SJSA1 (cell line): ENCODE measurements at regions not wholly inside any gene's neighbourhood (a gene's known extent, or its start where the extent isn't known, plus 50 kb on each side); places are given as distances from the start of the nearest gene placed in this dataset.

ENCODE experiments used
- DNase-seq, 2 experiments: peaks; one replicate each; pipeline ENCODE4 v3.0.0-alpha.2; 2015 to 2020; ENCODE audit warnings: low spot score in 2 of 2, low read depth in 1 of 2
- H3K27ac ChIP-seq: fragments of 250-450 bp; sonication (Bioruptor Pico); 2 replicates; pipeline ENCODE4 v1.5.1; 2020; ENCODE audit warnings: mild to moderate bottlenecking, moderate library complexity
- H3K27me3 ChIP-seq: fragments of 250-450 bp; sonication (Bioruptor Pico); replicated peaks from 2 replicates; pipeline ENCODE4 v1.5.1; 2020; ENCODE audit warnings: mild to moderate bottlenecking, moderate library complexity
- H3K36me3 ChIP-seq: fragments of 250-450 bp; sonication (Bioruptor Pico); 2 replicates; pipeline ENCODE4 v1.5.1; 2020; ENCODE audit warnings: mild to moderate bottlenecking
- H3K4me1 ChIP-seq: fragments of 250-450 bp; sonication (Bioruptor Pico); replicated peaks from 2 replicates; pipeline ENCODE4 v1.6.1; 2021; ENCODE audit warnings: mild to moderate bottlenecking
- H3K4me3 ChIP-seq: fragments of 250-450 bp; sonication (Bioruptor Pico); 2 replicates; pipeline ENCODE4 v1.5.1; 2020; ENCODE audit warnings: mild to moderate bottlenecking
- H3K9me3 ChIP-seq: fragments of 250-450 bp; sonication (Bioruptor Pico); replicated peaks from 2 replicates; pipeline ENCODE4 v1.5.1; 2020; ENCODE audit warnings: mild to moderate bottlenecking

DNA sequence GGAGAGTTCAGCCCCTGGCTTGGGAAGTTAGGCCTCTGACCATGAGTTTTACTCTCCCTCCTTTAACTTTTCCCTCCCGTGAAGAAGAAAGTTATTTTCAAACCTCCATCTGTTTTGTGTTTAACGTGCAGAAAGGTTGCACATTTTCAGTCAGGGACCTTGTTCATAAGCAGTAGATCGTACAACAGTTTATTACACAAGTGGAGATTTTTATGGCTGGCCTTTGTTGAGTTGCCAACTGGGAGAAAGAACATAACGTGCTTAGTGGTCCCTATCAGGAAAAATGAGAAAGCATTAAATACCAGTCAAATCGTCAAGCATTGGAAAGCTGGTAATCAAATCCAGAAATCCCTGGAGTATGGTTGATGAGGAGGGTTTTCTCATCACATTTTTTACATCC is 117.9 kb upstream of the MYOCD start:
- no peak overlapping the region for H3K27ac ChIP-seq
- no peaks in the 10 kb centered on the region for H3K36me3 ChIP-seq
- H3K9me3 ChIP-seq: no peaks in the 10 kb centered on the region
- H3K4me1 ChIP-seq: peaks cover 17% of the 10 kb centered on the region
- DNase-seq: no peak
- H3K4me3 ChIP-seq: no peak overlapping the region
- H3K27me3 ChIP-seq: no peaks in the 10 kb centered on the region

DNA sequence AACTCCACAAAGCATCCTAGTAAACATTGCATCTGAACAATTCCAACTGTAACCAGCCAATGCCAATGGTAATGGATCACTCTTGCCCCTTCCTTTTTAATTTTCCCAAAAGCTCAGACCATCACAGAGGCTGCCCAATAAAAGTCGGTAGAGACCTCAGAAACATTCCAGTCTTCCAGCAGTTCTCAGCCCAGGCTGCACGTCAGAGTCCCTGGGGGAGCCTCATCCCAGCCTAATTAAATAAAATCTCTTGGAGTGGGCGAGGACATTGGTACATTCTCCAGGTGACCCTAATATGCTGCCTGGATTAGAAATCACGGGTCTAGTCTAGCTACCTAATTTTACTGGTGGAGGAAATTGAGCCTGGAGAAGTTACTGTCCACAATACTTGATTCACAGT is 117.1 kb upstream of the MYOCD start:
- DNase-seq: peak in 1 of 2 experiments; percentile 9
- Histone ChIP-seq H3K27ac (peak overlapping the region; percentile 85), H3K4me1 (peaks cover 17% of the 10 kb centered on the region), H3K9me3 (no peaks in the 10 kb centered on the region), H3K4me3 (no peak overlapping the region), H3K27me3 (no peaks in the 10 kb centered on the region), H3K36me3 (no peaks in the 10 kb centered on the region)

DNA sequence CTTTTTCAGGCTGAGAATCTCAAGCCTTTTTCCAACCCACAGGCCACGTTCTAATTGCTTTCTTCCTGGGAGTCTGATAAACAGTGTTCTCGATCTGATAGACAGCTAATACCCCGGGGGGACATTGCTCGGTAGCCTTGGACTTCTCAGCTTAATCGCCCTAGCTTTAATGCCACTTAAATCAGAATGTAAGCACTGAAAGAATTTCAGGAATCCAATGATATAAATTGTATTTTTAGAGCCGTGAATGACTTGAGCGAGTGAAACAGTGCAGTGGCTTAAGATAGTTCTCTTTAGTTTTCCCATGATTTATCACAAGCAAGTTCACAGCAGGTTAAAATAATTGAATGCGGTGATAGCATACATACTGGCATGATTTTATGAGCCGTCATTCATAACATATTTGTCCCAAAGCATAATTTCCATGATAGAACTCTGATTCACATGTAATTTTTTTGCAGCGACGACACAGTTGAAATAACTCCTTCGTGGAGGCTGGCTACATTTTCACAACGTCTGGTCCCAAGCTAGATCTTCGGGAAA is 116.1 kb upstream of the MYOCD start:
- DNase-seq: peak; percentile 69 to 78
- H3K4me3 ChIP-seq: peak overlapping the region; percentile 25
- peaks cover 17% of the 10 kb centered on the region for H3K4me1 ChIP-seq
- peak overlapping the region; percentile 85 for H3K27ac ChIP-seq
- no peaks in the 10 kb centered on the region for H3K9me3 ChIP-seq
- no peaks in the 10 kb centered on the region for H3K36me3 ChIP-seq
- H3K27me3 ChIP-seq: no peaks in the 10 kb centered on the region

DNA sequence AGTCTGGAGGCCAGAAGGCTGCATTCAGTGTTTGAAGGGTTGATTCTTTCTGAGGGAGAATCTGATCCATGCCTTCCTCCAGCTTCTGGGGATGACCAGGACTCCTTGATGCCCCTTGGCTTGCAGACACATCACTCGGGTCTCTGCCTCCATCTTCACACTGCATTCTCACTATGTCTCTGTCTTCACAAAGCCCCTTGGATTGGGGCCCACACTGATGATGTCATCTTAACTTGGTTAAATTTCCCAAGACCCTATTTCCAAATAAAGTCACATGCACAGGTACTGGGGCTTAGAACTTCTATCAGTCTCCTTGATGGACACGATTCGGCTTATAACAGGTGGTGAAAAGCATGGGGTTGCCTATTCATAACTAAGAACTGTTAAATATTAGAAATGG is 112.1 kb upstream of the MYOCD start:
- Histone ChIP-seq H3K36me3 (no peaks in the 10 kb centered on the region), H3K4me1 (peaks cover 14% of the 10 kb centered on the region), H3K4me3 (no peak overlapping the region), H3K27me3 (no peaks in the 10 kb centered on the region), H3K9me3 (no peaks in the 10 kb centered on the region), H3K27ac (no peak overlapping the region)
- no peak for DNase-seq

DNA sequence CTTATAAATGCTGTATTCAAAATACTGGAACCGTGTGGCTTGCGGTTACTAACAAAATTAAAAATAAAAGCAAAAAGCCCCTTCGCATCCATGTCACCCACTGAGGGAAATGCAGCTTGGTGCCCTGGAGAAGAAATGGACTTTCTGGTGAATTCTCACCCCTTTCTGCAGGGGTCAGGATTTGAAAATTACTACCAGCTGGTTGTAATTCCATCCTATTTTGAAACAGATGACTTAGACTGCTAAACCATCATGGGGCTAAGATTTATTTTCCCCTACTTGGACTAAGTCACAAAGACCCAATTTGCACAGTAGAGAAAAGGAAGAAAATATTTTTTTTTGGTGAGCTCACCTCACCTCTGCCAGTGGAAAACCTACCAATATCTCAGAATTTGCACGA is 111.4 kb upstream of the MYOCD start:
- H3K36me3 ChIP-seq: no peaks in the 10 kb centered on the region
- H3K4me3 ChIP-seq: no peak overlapping the region
- H3K4me1 ChIP-seq: peaks cover 8% of the 10 kb centered on the region
- H3K9me3 ChIP-seq: no peaks in the 10 kb centered on the region
- H3K27ac ChIP-seq: no peak overlapping the region
- H3K27me3 ChIP-seq: no peaks in the 10 kb centered on the region
- DNase-seq: no peak

DNA sequence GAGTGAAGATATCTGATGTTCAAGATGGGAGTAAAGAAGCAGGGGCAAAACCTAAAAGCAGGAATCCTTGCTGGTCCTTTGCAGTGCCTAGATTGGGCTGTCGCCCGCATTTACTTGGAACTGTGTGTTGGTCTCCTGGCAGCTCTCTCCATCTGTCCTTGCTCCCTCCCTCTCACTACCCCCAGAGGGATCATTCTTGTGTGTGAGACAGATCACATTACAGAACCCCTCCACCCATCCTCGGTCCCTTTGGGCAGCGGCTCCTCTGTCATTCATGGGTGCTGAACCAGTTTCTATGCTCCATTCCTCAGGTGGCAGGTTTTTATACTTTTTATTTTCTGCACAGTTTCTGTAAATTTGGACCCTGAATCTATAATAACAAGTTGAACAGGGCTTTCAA is 99.4 kb upstream of the MYOCD start:
- no peaks in the 10 kb centered on the region for H3K36me3 ChIP-seq
- no peaks in the 10 kb centered on the region for H3K9me3 ChIP-seq
- DNase-seq: no peak
- H3K4me3 ChIP-seq: no peak overlapping the region
- H3K4me1 ChIP-seq: peaks cover 11% of the 10 kb centered on the region; the same call in 1 of the 2 replicates
- H3K27me3 ChIP-seq: no peaks in the 10 kb centered on the region
- no peak overlapping the region for H3K27ac ChIP-seq

DNA sequence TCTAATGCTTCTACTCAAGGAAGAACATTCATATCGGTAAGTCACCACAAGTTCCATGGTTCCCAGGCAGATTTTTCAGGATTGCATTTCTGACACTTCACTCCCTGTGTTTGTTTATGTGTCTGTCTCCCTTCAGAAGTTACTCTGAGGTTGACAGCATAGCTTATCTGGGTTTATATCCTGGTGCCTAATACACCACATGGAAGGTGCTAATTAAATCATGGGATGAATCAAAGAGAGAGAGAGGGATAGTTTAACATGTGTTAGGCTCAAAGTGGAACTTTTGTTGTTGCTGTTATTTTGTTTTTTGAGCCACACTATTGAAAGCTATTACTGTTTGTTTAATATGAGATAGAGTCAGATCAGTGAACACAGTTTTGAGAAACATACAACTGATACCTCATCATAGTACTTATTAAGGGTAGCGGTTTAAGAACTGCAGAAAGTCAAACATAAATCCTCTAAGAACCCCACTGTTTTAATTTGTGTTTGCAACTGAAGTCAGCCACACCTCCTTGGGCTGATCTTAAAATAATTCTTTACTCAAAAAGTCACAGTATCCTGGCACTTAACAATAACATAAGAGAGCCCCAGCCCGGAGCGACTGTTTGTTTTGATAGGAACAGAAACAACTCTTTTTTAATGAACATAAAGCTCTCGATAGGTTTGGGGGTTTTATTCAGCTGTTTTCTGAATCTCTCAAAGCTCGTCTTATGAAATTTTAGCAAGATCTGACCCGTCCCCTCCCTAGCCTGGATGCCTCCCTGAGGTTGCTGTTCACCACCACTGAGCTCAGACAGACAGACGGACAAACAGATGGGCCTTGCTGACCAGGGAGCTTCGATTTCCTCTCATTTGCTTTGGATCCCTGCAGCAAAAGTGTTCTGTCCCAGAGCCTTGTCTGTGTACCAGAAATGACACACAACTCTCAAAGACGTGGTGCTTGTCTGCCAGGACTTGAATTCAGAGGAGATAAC is 98.3 kb upstream of the MYOCD start:
- no peaks in the 10 kb centered on the region for H3K9me3 ChIP-seq
- H3K27me3 ChIP-seq: no peaks in the 10 kb centered on the region
- H3K36me3 ChIP-seq: no peaks in the 10 kb centered on the region
- DNase-seq: peak in 1 of 2 experiments; percentile 26
- peaks cover 11% of the 10 kb centered on the region; the same call in 1 of the 2 replicates for H3K4me1 ChIP-seq
- H3K4me3 ChIP-seq: no peak overlapping the region
- no peak overlapping the region for H3K27ac ChIP-seq

DNA sequence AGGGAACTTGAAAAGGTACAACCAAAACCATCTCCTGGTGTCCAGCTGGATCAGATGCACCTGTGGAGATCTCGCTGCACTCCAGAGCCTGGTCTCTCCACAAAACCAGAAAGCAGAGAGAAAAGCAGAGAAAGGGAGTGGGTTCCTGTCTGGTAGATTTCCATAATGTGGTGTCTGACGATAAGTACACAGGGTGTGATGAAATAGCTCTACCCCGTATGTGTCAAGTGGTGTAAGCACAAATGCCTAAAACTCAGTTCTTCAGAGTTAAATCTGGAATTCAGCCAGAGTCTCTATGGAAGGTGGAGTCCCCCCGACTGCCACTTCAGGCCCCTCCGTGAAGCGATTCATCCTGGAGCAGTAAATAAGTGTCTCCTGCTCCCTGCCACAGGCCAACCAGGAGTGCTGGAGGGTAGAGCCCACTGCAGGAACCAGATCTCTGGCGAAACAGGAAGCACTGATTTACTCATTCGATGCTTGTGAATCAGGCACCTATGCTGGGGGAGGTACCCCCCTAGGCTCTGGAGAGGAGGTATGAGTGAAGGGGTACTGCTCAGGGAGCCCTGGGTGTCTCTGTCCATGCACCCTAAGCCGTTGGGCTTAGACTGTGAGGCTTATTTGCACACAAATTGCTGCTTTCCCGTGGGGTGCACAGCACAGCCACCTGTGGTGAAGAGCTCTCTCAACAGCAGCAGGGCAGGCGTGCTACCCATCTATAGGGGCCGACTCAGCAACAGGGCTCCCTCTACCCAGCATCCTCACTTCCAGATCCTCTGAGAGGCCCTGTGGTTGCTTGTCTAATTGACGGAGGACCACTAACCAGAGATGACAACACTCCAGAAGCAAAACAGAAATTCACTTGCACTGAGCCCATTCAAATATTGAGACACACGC is 97.1 kb upstream of the MYOCD start:
- no peak for DNase-seq
- Histone ChIP-seq H3K27ac (no peak overlapping the region), H3K36me3 (no peaks in the 10 kb centered on the region), H3K4me3 (no peak overlapping the region), H3K9me3 (no peaks in the 10 kb centered on the region), H3K4me1 (peaks cover 11% of the 10 kb centered on the region; the same call in 1 of the 2 replicates), H3K27me3 (no peaks in the 10 kb centered on the region)

DNA sequence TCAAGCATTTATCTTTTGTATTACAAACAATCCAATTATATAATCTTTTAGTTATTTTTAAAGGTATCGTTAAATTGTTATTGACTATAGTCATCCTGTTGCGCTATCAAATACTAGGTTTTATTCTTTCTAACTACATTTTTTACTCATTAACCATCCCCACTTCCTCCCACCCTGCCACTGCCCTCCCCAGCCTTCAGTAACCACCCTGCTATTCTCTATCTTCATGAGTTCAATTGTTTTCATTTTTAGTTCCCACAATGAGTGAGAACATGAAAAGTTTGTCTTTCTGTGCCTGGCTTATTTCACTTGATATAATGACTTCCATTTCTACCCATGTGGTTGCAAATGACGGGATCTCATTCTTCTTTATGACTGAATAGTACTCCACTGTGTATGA is 94.1 kb upstream of the MYOCD start:
- Histone ChIP-seq H3K27ac (no peak overlapping the region), H3K4me1 (peaks cover 11% of the 10 kb centered on the region; the same call in 1 of the 2 replicates), H3K27me3 (no peaks in the 10 kb centered on the region), H3K4me3 (no peak overlapping the region), H3K9me3 (no peaks in the 10 kb centered on the region), H3K36me3 (no peaks in the 10 kb centered on the region)
- no peak for DNase-seq

DNA sequence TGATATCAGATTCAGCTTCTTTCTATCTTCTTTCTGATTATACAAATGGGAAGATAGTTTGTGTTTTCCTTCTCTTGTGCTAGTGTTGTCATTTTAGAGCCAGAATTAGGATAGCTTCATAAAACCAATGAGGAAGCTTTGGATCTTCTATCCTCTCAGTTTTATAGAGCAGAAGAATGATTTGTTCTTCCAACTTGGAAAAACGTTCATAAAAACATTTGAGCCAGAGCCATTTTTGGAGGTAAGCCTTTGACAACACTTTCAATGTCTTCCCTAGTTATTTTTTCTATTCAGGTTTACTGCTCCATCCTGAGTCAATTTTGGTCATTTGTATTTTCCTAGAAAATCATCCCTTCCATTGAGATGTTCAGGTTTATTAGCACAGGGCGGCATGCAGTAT is 91.2 kb upstream of the MYOCD start:
- no peaks in the 10 kb centered on the region for H3K36me3 ChIP-seq
- H3K27me3 ChIP-seq: no peaks in the 10 kb centered on the region
- H3K27ac ChIP-seq: no peak overlapping the region
- no peaks in the 10 kb centered on the region for H3K9me3 ChIP-seq
- DNase-seq: no peak
- H3K4me1 ChIP-seq: no peaks in the 10 kb centered on the region
- H3K4me3 ChIP-seq: no peak overlapping the region

DNA sequence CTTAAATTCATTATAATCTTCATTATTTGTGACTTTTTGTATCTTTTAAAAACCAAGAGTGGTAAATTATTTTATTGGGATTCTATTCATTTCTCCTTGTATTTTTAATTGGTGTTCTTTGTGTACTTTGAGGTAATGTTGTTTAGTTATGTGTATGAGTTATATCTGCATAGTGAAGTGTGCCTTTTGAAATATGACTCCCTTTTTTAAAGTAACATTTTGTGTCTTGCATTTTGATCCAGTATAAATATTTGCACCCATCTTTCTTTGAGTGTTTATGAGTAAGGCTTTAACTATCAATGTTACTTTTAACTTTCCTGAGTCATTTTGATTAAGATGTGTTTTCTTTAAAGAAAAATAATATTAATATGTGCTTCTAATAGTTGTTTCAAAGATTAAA is 90.0 kb upstream of the MYOCD start:
- Histone ChIP-seq H3K9me3 (no peaks in the 10 kb centered on the region), H3K27me3 (no peaks in the 10 kb centered on the region), H3K4me1 (peaks cover 4% of the 10 kb centered on the region; the same call in 1 of the 2 replicates), H3K4me3 (no peak overlapping the region), H3K36me3 (no peaks in the 10 kb centered on the region), H3K27ac (no peak overlapping the region)
- DNase-seq: no peak

DNA sequence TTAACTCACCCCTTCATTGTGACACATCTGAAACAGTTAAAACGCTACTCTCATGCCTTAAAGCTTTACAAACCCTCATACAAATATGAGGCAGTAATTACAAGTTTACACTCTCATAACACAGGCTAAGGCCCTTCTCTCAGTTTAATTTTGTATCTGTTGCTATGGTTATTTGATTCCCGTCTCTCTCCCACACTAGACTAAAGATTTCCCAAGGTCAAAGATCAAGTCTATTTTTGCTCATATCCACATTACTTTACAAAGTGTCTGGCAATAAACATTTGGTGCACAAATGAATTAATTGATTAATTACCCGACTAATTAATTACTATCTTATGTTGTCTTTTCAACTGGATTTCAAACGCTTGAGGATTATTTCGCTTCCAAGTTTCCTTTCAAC is 86.4 kb upstream of the MYOCD start:
- Histone ChIP-seq H3K36me3 (no peaks in the 10 kb centered on the region), H3K9me3 (no peaks in the 10 kb centered on the region), H3K27ac (no peak overlapping the region), H3K4me3 (no peak overlapping the region), H3K27me3 (no peaks in the 10 kb centered on the region), H3K4me1 (peaks cover 7% of the 10 kb centered on the region; the same call in 1 of the 2 replicates)
- no peak for DNase-seq

DNA sequence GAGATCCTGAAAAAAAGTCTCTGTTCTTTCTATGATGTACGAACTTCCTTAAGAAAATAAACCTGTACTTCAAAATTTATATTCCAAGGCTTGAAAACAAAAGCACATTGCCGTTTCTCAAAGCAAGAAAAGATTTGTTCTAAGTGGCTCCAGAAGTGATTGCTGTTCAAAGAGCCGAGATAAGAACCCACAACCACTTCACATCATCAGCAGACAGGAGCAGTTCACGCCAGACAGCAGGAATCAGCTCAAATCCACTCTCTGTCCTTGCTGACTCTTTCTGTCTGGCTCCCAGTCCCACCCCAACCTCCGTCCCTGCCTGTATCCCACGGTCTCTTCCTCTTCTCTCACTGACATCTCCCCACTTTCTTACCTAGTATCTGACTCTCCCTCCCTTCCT is 85.0 kb upstream of the MYOCD start:
- peaks cover 7% of the 10 kb centered on the region; the same call in 1 of the 2 replicates for H3K4me1 ChIP-seq
- H3K27me3 ChIP-seq: no peaks in the 10 kb centered on the region
- no peaks in the 10 kb centered on the region for H3K9me3 ChIP-seq
- 0 out of 2 replicates have a peak overlapping the region, but pooled peaks have one; percentile 12 for H3K27ac ChIP-seq
- H3K4me3 ChIP-seq: no peak overlapping the region
- H3K36me3 ChIP-seq: no peaks in the 10 kb centered on the region
- peak in 1 of 2 experiments; percentile 21 for DNase-seq
